ENCODE measurements at regions not wholly inside any gene's neighbourhood (a gene's known extent, or its start where the extent isn't known, plus 50 kb on each side); places are given as distances from the start of the nearest gene placed in this dataset.

DNA sequence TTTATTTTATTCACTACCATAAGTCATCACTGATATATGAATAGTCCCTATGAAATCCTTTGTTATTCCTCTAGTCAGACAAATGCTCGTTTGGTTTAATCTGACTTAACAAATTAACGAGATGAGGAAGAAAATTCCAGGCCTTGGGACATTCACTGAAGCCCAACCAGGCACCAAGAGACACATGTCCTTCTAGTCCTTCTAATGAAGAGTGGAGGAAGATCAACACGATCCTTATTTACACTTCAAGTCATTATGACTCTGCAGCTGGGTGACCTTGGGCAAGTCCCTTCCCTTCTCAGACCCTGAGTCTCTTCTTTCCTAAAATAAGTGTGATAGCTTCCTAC, 117.5 kb downstream of the CEBPB start:
- Histone ChIP-seq H3K4me3 (ENCODE audit: control insufficient read depth in 2 of 3, extremely low read depth in 1 of 3, insufficient read depth in 2 of 3, low read depth in 1 of 3, low read length in 3 of 3) (no peak overlapping the region), H4K20me1 (ENCODE audit: control insufficient read depth, extremely low read depth, insufficient read depth, low read length) (no peaks in the 10 kb centered on the region), H3K4me2 (ENCODE audit: control insufficient read depth, extremely low read depth, insufficient read depth, low read depth, low read length) (peak overlapping the region; percentile 55), H3K9me1 (ENCODE audit: control insufficient read depth, extremely low read depth, insufficient read depth, low read length) (no peaks in the 10 kb centered on the region), H3K4me1 (ENCODE audit: control insufficient read depth, extremely low read depth, insufficient read depth, low read length) (peaks cover 24% of the 10 kb centered on the region), H3K9me3 (ENCODE audit: control insufficient read depth, low read depth, low read length) (no peaks in the 10 kb centered on the region), H3K79me2 (ENCODE audit: control insufficient read depth, insufficient read depth, low read length) (no peaks in the 10 kb centered on the region), H2AFZ (ENCODE audit: control insufficient read depth, low read length) (peak overlapping the region; percentile 68), H3K36me3 (ENCODE audit: control insufficient read depth in 2 of 2, extremely low read depth in 1 of 2, insufficient read depth in 2 of 2, low read length in 2 of 2) (no peaks in the 10 kb centered on the region), H3K27me3 (ENCODE audit: control insufficient read depth, extremely low read depth, insufficient read depth, low read length) (no peaks in the 10 kb centered on the region), H3K9ac (ENCODE audit: control insufficient read depth, extremely low read depth, insufficient read depth, low read length) (peak overlapping the region; percentile 68), H3K27ac (ENCODE audit: control insufficient read depth, insufficient read depth, low read length) (peak overlapping the region; percentile 73)
- no peak for FAIRE-seq
- no peak for TF ChIP-seq EZH2 (IDR thresholded peaks at IDR 0.05; ENCODE audit: low read length)
- TF ChIP-seq, protein P1, sequence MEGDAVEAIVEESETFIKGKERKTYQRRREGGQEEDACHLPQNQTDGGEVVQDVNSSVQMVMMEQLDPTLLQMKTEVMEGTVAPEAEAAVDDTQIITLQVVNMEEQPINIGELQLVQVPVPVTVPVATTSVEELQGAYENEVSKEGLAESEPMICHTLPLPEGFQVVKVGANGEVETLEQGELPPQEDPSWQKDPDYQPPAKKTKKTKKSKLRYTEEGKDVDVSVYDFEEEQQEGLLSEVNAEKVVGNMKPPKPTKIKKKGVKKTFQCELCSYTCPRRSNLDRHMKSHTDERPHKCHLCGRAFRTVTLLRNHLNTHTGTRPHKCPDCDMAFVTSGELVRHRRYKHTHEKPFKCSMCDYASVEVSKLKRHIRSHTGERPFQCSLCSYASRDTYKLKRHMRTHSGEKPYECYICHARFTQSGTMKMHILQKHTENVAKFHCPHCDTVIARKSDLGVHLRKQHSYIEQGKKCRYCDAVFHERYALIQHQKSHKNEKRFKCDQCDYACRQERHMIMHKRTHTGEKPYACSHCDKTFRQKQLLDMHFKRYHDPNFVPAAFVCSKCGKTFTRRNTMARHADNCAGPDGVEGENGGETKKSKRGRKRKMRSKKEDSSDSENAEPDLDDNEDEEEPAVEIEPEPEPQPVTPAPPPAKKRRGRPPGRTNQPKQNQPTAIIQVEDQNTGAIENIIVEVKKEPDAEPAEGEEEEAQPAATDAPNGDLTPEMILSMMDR (optimal IDR thresholded peaks at IDR 0.05 in 1 of 3, IDR thresholded peaks at IDR 0.05 in 1 of 3, conservative IDR thresholded peaks at IDR 0.05 in 1 of 3; ENCODE audit: extremely low read depth in 1 of 3, insufficient read depth in 2 of 3, low read length in 3 of 3): no peak
- no peak for DNase-seq (ENCODE audit: low read depth, low spot score)
- dilution Hi-C loops (cut with MboI; ENCODE audit: extremely low pct_ligation_motif_present, low sequenced_read_pairs): no loop called here

DNA sequence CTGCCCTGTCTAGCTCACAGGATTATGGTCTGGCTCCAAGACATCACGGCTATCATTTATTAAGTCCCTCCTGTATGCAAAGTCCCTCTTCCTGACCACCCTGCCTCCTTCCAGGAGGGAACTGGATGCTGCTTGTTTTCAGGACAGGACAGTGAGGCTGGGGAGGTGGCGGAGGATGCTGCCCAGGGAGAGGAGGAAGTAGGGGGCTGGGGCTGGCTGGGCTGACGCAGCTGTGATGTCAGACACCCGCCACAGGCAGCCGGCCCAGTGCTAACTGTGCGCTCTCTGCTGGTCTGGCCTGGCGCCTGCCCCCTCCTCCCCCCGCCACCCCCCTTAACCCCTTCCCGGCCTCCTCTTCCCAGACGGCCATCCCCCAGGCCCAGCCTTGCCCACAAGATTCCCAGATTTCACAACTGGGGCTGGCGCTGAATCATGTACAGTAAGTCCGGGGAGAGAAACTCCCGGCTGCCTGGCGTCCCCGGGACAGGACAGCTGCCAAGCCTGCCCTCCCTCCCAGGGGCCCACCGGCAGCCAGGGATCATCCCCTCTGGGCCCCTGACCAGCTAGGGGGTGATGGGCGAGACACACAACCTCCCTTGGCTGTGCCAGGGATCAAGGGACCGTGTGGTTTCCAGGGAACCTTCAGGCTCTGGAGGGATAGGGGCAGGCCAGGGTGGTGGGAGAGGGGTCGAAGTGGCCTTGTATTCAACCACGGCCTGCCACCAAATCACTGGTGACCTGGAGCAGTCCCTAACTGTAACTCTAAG, 118.1 kb downstream of the CEBPB start:
- no peaks in the 10 kb centered on the region for H4K20me1 ChIP-seq (ENCODE audit: control insufficient read depth, extremely low read depth, insufficient read depth, low read length)
- FAIRE-seq: no peak
- H3K9ac ChIP-seq (ENCODE audit: control insufficient read depth, extremely low read depth, insufficient read depth, low read length): peak overlapping the region; percentile 68
- H3K9me1 ChIP-seq (ENCODE audit: control insufficient read depth, extremely low read depth, insufficient read depth, low read length): no peaks in the 10 kb centered on the region
- H3K4me3 ChIP-seq (ENCODE audit: control insufficient read depth in 2 of 3, extremely low read depth in 1 of 3, insufficient read depth in 2 of 3, low read depth in 1 of 3, low read length in 3 of 3): no peak overlapping the region
- no peaks in the 10 kb centered on the region for H3K36me3 ChIP-seq (ENCODE audit: control insufficient read depth in 2 of 2, extremely low read depth in 1 of 2, insufficient read depth in 2 of 2, low read length in 2 of 2)
- TF ChIP-seq EZH2 (IDR thresholded peaks at IDR 0.05; ENCODE audit: low read length): no peak
- TF ChIP-seq, protein P1 (optimal IDR thresholded peaks at IDR 0.05 in 1 of 3, IDR thresholded peaks at IDR 0.05 in 1 of 3, conservative IDR thresholded peaks at IDR 0.05 in 1 of 3; ENCODE audit: extremely low read depth in 1 of 3, insufficient read depth in 2 of 3, low read length in 3 of 3): peak in 1 of 3 experiments; percentile 52
- H3K79me2 ChIP-seq (ENCODE audit: control insufficient read depth, insufficient read depth, low read length): no peaks in the 10 kb centered on the region
- peaks cover 25% of the 10 kb centered on the region for H3K4me1 ChIP-seq (ENCODE audit: control insufficient read depth, extremely low read depth, insufficient read depth, low read length)
- peak overlapping the region; percentile 57 for H3K4me2 ChIP-seq (ENCODE audit: control insufficient read depth, extremely low read depth, insufficient read depth, low read depth, low read length)
- no peaks in the 10 kb centered on the region for H3K9me3 ChIP-seq (ENCODE audit: control insufficient read depth, low read depth, low read length)
- peak overlapping the region; percentile 78 for H3K27ac ChIP-seq (ENCODE audit: control insufficient read depth, insufficient read depth, low read length)
- peak overlapping the region; percentile 77 for H2AFZ ChIP-seq (ENCODE audit: control insufficient read depth, low read length)
- DNase-seq (ENCODE audit: low read depth, low spot score): peak; percentile 60
- no peaks in the 10 kb centered on the region for H3K27me3 ChIP-seq (ENCODE audit: control insufficient read depth, extremely low read depth, insufficient read depth, low read length)
- dilution Hi-C loops (cut with MboI; ENCODE audit: extremely low pct_ligation_motif_present, low sequenced_read_pairs): no loop called here

Measured in keratinocyte (primary cell).